ENCODE measurements at regions not wholly inside any gene's neighbourhood (a gene's known extent, or its start where the extent isn't known, plus 50 kb on each side); places are given as distances from the start of the nearest gene placed in this dataset.
"Not testable (repeated sequence)": the region's sequence is repeated elsewhere in the genome, so short reads cannot be mapped to it uniquely, and the experiment has no call there.

DNA sequence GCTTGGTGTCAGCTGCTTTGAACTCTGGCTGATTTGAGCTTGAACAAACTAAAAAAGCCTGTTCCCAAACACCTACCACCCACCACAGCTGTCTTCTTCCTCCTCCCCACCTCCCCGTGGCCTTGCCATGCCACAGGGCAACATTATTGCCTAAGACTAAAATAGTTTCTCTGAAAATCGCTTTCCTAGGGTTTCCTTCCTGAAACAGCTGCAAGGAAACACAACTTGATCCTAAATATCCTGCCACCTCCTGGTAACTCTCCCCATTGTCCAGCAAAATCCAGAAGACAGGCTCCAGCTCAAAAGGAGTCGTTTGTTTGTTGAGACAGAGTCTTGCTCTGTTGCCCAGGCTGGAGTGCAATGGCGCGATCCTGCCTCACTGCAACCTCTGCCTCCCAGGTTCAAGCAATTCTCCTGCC, 193.9 kb upstream of the TPM1 start:
- no peak for DNase-seq

DNA sequence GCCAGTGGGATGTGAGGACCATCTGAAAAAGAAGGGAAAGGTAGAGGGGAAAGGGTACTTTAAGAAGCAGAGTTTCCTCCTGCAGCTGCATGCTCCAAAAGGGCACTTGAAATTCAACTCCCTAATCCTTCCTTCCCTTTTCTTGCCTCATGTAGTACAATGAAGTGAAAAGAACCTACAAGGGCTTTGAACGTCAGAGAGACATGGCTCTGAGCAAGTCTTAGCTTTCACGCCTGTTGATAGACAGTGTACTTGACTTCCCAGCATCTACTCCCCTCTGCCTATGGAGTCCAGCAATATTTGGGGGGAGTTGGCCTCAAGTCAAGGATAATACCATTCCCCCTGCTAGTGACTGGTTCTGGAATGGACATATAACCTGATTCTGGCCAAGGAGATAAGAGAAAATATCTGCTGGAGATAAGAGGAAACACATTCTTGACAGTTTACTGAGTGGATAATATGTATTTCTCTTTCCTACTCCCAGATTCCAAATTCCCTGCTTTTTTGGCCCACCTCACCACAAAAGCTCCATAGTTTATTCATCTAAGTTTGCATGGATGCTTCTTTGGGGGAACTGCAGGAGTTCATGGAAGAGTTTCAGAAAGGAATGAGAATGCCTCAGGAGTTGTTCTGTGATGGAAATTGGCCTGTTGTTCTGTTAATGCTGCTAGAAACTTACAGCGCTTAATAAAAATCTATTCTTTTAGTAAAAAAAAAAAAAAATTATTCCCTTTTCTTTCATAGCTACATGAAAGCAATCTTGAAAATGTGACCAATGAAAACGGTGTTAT, 193.0 kb upstream of the TPM1 start:
- DNase-seq: no peak

DNA sequence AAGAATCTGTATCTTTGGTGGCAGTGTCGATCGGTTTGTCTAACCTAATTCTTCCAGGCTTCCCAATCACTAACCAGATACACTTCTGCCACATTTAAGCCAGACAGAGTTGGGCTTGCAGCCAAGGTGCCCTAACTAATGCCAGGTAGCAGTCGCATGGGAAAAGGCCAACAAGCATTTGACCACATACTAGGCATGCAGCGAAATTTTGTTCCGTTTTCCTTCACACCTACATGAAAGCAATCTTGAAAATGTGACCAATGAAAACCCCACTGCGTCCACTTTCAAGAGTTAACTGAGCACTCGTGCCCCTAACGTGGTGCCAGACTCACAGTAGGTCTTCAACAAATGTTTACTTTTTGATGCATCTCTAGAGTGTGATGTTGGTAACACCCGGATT, 192.2 kb upstream of the TPM1 start:
- DNase-seq: no peak

DNA sequence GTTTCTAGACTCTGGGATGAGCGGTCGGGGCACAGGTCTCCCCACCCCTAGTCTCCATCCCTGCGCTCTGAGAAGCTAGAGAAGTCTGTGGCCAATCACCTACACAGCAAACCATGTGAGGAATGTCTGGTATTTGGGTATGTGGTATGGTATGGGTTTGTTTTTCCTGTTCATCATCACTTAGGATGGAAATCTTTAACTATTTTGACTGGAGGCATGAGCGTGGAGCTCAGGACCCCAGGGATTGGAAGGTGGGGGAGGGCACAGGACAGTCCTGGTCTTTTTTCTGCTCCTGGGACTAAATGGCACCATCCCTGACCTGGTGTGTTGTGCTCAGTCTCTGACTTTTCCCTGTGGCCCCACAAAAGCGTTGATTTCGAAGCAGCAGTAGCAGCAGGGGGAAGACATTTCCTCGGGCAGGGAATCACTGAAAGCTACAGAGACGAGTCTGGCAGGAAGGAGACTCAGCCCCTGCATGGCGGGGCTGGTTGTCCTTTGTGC, 191.7 kb upstream of the TPM1 start:
- DNase-seq: no peak

DNA sequence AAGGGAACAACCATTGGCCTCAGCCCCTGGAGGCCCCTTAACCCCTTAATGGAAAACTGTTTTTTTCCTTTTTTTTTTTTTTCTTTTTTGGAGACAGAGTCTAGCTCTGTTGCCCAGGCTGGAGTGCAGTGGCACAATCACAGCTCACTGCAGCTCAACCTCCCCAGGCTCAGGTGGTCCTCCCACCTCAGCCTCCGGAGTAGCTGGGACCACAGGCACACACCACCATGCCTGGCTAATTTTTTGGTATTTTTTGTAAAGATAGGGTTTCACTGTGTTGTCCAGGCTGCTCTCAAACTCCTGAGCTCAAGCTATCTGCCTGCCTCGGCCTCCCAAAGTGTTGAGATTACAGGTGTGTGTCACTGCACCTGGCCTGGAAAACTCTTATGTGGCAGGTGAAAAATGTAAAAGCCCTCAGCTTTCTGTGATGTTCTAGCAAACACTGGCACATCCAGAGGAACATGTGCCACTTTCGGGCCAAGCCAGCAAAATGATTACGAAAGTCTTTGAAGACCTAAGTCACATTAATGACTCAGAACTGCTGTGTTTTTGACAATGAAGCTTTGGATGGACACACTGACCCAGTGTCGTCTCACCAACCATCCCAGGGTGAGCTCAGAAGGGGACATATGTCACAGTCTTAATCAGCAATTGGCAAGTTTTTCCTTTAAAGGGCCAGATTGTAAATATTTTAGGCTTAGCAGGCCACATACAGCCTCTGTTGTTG, 189.3 kb upstream of the TPM1 start:
- no peak for DNase-seq

DNA sequence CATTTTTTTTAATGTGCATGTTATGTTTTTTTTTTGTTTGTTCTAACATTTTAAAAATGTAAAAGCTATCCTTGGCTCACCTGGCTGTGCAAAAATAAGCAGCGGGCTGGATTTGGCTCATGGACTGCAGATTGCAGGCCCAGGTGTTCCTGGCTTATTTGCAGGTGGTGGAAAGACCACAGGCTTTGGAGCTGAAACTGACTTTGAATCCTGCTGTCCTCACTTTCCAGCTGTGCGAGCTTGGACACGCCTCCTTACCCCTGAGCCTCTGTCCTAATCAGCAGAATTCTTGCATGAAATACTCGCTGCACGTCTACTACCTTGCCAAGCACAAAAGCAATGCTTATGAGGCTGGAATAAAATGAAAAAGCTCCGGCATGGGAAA, 188.7 kb upstream of the TPM1 start:
- DNase-seq: no peak

DNA sequence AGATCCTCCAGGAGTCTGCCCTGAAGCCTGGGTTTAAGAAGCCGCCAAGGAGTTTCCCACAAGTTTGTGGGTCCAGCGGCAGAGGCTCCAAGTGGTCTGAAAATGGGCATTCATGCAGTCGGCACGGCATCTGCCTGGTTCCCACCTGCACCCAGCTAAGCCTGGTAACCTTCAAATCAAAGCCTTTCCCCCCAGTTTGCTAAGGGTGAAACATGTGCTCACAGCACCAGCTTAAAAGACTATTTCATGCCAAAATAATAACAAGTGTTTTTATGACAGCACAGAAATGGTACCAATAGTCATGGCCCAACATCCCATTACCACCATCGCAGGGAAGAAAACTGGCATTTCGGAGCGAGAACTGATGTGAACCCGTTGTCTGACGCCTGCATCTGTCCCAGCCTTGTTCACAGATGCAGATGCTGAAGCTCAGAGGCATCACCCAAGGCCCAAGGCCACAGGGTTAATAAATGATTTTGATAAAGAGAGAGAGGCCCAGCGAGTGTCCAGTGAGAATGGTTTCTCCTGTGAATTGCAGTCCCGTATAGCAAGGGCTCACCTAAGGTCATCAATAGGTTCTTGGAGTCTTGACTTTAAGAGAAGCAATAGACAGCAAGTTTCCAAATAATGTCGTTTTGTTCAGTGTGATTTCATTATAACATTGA, 188.0 kb upstream of the TPM1 start:
- DNase-seq: no peak

DNA sequence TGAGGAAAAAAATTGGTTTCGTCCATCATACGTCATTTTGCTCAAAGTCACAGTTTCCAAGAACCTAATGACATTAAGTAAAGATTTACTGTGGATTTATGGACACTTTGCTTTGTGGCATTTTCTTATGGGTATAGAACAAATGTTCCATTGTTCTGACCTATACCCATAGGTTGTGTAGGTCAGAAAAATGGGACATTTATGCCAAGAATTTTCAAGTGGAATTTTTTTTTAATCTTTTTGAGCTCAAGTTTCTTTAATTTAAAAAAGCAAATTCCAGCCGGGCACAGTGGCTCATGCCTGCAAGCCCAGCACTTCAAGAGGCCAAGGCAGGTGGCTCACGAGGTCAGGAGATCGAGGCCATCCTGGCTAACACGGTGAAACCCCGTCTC, 187.5 kb upstream of the TPM1 start:
- DNase-seq: no peak

DNA sequence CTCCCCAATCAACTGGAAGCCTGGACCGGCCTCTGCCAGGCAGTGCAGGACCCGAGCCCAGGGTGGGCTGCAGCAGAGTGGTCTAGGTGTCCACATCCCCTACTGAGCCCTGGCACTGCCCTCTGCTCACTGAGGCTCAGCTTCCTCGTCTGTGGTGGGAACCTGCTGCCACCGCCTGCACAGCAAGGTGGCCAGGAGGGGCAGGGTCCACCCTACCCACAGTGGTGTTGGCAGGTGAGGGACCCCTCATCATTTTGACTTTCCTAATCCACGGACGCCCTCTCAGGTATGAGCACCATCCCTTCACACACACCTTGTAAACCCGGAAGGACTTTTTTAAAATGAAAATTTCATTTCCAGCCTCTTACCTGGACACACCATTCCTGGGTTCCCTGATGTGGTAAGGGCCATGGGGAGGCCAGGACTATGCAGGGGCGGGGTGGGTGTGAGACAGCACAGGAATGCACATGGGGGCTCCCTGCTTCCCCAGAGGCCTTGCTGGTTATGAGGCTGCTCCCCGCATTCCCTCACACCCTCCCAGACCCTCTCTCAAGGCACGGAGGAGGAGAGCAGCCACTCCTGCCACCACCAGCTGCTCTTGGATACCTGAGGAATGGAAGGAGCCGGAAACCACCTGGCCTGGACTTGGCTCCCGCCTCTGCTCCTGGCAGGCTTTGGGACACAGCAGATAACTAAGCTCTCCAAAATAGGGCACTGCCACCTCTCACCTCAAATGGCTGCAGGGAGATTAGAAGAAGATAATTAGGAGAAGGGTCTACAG, 185.9 kb upstream of the TPM1 start:
- DNase-seq: no peak

DNA sequence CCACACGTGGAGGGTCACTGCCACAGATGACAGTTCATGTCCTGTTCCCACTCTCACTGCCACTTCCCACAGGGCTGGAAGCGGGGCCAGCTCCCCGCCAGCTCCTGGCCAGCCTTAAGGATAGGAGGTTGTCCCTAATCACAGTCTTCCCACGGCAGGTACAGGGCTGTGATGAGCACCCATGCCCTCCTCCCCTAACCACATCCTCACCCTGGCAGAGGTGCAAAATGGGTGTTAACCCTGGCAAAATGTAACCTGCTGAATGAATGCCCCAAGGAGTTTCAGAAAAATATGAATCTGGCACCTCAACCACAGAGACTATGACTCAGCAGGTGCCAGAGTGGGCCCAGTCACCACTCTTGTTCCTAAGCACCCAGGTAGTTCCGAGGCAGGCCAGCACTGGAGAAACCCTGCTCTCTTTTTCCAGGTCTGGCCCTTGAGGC, 185.1 kb upstream of the TPM1 start:
- no peak for DNase-seq

DNA sequence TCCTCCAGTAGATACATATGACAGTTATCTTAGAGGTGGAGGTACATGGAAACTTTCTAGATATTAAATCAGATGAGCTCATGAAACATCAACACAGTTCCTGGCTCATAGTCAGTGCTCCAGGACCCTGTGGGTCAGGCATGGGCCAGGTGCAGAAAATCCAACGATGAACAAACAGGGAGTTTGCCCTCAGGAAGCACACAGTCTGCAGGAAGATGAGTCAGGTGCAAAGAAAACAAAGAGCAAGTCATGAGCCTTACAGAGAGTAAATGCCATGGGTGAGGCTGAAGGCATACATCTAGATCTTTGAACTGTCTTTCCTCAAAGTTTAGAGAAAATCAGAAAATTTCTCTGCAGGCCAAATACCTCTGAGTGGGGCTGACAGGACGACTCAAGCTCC, 184.2 kb upstream of the TPM1 start:
- DNase-seq: no peak

DNA sequence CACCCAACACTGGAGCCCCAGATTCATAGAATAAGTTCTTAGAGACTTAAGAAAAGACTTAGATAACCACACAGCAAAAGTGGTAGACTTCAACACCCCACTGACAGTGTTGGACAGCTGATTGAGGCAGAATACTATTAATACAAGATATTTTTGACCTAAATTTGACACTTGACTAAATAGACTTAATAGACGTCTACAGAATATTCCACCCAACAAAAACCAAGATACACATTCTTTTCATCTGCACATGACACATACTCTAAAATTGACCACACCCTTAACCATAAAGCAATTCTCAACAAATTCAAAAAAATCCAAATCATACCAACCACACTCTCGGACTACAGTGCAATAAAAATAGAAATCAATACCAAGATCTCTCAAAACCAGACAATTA, 179.8 kb upstream of the TPM1 start:
- DNase-seq: no peak

DNA sequence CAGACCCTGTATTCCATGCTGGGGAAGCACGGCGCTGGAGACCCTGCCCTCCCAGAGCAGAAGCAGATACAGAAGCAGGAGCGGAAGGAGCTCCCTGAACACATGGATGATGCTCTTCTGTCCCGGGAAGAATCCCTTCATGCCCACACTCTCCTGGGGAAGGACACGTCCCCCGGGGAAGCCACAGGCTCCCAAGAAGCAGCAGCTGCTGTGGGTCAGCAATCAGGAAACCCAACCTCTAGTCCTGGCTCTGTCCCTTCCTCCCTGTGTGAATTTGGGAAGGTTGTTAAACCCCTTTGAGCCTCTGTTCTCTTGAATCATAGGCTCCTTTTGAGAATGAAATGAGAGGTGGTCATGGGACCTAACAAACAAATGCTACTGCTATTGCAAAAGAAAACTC, 176.2 kb upstream of the TPM1 start:
- DNase-seq: no peak

DNA sequence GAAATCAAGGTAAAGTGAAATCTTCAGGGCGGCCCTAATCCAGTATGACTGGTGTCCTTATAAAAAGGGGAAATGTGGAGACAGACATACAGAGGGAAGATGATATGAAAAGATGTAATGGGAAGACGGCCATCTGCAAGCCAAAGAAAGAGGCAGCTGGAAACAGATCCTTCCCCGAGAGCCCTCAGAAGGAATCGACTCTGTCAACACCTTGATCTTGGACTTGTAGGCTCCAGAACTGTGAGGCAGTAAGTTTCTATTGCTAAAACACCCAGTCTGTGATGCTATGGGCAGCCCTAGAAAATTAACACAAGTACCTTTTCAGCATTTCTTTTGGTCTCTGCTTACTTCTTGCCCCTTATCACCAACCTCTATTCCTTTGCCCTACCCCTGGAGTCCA, 174.7 kb upstream of the TPM1 start:
- no peak for DNase-seq

DNA sequence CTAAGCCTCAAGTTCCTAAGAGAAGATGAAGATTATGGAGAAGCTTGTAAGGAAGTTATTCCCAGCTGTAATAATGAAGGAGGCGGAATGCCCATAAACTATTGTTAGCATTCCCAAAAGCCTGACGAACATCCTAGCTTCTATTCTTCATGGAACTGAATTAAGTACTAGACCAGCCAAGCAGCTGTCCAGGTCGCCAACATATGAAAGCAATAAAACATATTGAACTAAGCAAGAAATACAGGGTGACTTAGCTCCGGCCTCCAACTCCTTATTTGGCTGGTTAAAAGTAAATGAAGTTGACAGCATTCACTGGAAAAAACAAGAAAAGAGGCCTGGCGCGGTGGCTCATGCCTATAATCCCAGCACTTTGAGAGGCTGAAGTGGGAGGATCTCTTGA, 174.0 kb upstream of the TPM1 start:
- no peak for DNase-seq

DNA sequence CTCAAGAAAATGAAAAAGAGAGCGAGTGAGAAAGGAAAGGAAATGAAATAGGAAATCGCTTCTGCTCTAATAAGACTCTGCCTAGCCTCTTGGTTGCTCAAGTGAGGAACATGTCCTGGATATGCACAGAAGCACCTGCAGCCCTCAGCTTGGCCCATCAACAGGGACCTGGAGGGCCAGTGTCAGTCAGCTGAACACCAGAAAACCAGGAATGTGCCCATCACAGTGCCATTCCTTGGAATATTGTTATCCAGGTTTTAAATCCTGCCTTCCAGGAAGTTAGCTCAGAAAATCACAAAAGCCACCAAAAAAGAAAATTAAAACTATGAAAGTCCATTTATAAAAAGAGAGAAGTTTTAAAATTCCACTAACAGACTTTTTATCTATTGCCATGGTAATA, 173.4 kb upstream of the TPM1 start:
- DNase-seq: no peak

DNA sequence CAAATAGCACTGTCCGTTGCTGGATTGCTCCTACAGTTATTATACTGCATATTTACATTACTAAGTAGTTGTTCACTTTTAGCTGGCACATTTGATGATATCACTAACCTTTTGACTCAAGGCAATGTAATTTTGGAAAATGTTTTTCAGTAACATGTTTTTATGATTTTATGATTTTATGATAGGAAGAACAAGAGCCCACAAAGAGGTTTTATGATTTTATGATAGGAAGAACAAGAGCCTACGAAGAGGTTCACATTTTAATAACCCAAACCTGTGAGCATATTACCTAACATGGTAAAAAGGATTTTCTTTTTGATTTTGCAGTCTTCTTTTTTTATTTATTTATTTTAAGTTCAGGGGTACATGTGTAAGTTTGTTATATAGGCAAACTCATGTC, 172.3 kb upstream of the TPM1 start:
- DNase-seq: no peak

DNA sequence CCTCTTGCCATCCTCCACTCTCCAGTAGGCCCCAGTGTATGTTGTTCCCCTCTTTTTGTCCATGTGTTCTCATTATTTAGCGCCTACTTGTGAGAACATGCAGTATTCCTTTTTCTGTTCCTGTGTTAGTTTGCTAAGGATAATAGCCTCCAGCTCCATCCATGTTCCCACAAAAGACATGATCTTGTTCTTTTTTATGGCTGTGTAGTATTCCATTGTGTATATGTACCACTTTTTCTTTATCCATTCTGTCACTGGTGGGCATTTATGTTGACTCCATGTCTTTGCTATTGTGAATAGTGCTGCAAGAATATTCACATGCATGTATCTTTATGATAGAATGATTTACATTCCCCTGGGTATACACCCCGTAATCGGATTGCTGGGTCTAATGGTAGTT, 171.8 kb upstream of the TPM1 start:
- DNase-seq: not testable (repeated sequence)

DNA sequence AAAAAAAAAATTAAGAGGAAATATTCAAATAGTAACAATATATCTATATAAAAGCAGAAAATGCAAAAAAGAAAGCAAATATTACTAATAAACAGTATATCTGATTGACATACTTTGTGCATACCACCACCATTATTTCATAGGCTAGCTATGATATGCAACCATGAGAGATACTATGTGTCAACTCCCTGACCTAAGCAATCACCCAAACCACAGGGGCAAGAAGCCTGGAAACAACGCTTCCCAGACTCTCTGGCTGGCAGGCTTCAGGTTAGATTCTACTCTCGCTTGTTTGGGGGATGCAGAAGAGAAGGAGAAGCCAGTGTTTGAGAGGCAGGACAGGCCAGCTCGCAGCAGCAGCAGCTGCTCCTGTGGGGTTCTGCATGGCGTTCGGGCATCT, 169.3 kb upstream of the TPM1 start:
- no peak for DNase-seq

DNA sequence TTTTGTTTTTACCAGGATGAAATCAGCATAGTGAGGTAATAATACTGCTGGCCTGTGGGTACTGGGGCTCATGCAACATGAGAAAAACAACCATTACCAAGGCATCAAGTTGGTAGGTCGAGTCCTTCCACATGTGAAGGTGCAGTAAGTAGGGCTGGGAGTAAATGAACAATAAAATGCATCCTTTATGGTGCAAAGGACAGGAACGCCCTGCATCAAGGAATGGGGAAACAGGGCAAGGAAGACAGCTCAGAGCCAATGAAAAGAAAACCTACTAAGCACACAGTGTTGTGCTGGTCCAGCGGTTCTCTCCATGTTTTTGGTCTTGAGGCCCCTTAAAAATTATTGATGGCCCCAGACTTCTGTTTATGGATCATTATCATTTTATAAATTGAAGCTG, 168.5 kb upstream of the TPM1 start:
- no peak for DNase-seq

DNA sequence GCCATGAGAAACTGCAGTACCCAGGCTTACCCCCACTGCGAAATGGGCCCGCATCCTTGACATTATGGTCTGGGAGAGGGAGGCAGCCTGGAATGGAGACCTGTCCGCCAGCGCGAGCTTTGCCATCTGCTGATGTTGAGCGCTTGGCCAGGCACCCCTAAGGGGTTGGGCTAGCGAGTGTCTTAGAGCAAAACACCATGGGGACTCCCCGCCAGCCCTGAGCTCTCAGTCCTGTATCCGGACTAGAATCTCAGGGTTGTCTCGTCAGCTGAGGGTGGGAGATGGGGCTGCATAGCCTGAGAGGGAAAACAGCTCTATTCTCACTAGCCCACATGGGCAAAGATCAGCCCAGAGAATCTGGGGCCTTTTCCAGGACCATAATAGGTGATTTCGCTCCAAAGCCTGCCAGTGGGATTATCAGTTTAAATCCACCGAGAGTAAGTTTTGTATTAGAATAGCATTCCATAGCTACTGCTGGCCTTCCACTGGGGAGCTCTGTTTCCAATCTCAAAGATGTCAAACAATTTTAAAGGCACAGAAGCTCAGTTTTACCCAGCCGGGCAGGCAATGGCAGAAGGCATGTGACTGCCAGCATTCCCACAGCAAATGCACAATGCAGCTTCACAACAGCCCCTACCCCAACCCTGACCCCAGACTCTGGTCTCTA, 167.5 kb upstream of the TPM1 start:
- no peak for DNase-seq

DNA sequence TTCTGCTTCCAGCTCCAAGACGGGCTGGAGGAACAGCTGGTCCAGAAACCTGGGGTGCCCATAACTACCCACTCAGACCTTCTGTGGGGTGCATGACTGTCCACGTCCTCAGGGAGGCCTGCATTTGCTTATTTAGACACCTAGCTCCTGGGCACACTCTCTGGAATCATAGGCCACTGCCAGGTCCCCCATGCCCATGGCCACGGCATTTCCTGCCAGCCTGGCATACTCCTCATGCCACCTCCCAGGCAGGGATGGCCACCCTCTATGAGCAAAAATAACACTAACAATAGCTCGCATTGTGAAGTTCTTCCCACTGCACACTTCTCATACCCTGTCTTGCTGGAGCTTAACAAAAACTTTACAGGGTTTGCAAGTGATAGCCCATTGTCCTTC, 166.9 kb upstream of the TPM1 start:
- DNase-seq: no peak
